WTC11 (cell line): ENCODE measurements at regions not wholly inside any gene's neighbourhood (a gene's known extent, or its start where the extent isn't known, plus 50 kb on each side); places are given as distances from the start of the nearest gene placed in this dataset.

ENCODE experiments used
- ARID4B ChIP-seq: sonication (generic); formaldehyde crosslinking; IDR thresholded peaks from 2 replicates; pipeline ENCODE4 v1.8.0; 2023; ENCODE audit warnings: missing genetic modification reagents, mild to moderate bottlenecking, borderline replicate concordance
- ESRRA ChIP-seq: sonication (generic); formaldehyde crosslinking; IDR thresholded peaks from 2 replicates; pipeline ENCODE4 v1.8.1; 2022; ENCODE audit warnings: mild to moderate bottlenecking, missing genetic modification reagents, borderline replicate concordance
- NFYB ChIP-seq: sonication (generic); formaldehyde crosslinking; conservative IDR thresholded peaks from 2 replicates; pipeline ENCODE4 v1.8.0; 2022; ENCODE audit warnings: low read depth, missing genetic modification reagents
- SOX15 ChIP-seq: fragments of 250-450 bp; sonication (Bioruptor Pico); IDR thresholded peaks from 2 replicates; pipeline ENCODE4 v1.9.0; 2021; ENCODE audit warnings: mild to moderate bottlenecking

GRCh38 chr10:129030996-129031843 lies 435.8 kb upstream of the MGMT start:
- TF ChIP-seq ESRRA (CRISPR knock-in tag) (no peak), SOX15 (CRISPR knock-in tag) (no peak), ARID4B (CRISPR knock-in tag) (no peak), NFYB (CRISPR knock-in tag) (no peak)
